NCI-H1417 (cell line): ENCODE measurements at regions not wholly inside any gene's neighbourhood (a gene's known extent, or its start where the extent isn't known, plus 50 kb on each side); places are given as distances from the start of the nearest gene placed in this dataset.
A peak's percentile ranks its signal among the peaks of the same experiment; 100 is the strongest.
"Not testable (repeated sequence)": the region's sequence is repeated elsewhere in the genome, so short reads cannot be mapped to it uniquely, and the experiment has no call there.

Experiments used
- DNase-seq, 3 experiments: peaks; one replicate each; lab custom pipeline; 2025; lab: John Stamatoyannopoulos, UW

GRCh38 chr9:138213748-138214147 lies 336.2 kb downstream of the CACNA1B start:
- not testable (repeated sequence) for DNase-seq

- DNase-seq, result not testable (repeated sequence)
Measured at GRCh38 chr9:138214548-138214947, 337.0 kb downstream of the CACNA1B start.

- DNase-seq, result not testable (repeated sequence)
Measured at GRCh38 chr9:138215588-138215987, 338.0 kb downstream of the CACNA1B start.

- DNase-seq, result not testable (repeated sequence)
Measured at GRCh38 chr9:138216817-138217216, 339.2 kb downstream of the CACNA1B start.

- DNase-seq, result peak in 1 of 3 experiments; percentile 10
Measured at GRCh38 chr9:138217284-138217850, 339.8 kb downstream of the CACNA1B start.

- not testable (repeated sequence) for DNase-seq
Measured at GRCh38 chr9:138219249-138219648, 341.7 kb downstream of the CACNA1B start.

- not testable (repeated sequence) for DNase-seq
Measured at GRCh38 chr9:138221446-138222054, 344.0 kb downstream of the CACNA1B start.

- DNase-seq, result not testable (repeated sequence)
Measured at GRCh38 chr9:138237099-138237498, 359.5 kb downstream of the CACNA1B start.

- not testable (repeated sequence) for DNase-seq
Measured at GRCh38 chr9:138282903-138283302, 405.3 kb downstream of the CACNA1B start.
